Astrocyte (in vitro differentiated cells and primary cell): ENCODE measurements at regions not wholly inside any gene's neighbourhood (a gene's known extent, or its start where the extent isn't known, plus 50 kb on each side); places are given as distances from the start of the nearest gene placed in this dataset.

ENCODE experiments used
- DNase-seq: peaks from one replicate; pipeline ENCODE4 v3.0.0-alpha.2; 2010; ENCODE audit warnings: low read depth
- FAIRE-seq: peaks from 2 replicates; lab custom pipeline; 2011; peaks lifted over from hg19 to GRCh38; lab: Jason Lieb, UNC
- H2AFZ ChIP-seq: 2 replicates; pipeline ENCODE4 v1.6.0; 2012; ENCODE audit warnings: low read depth, low read length, inconsistent platforms
- H3K27ac ChIP-seq: 2 replicates; pipeline ENCODE4 v1.5.1; 2011; ENCODE audit warnings: low read depth, low read length, inconsistent platforms
- H3K27me3 ChIP-seq: 2 replicates; pipeline ENCODE4 v1.6.0; 2011; ENCODE audit warnings: low read length, inconsistent platforms; ENCODE audit not compliant: insufficient read depth
- H3K36me3 ChIP-seq: 2 replicates; pipeline ENCODE4 v1.5.1; 2011; ENCODE audit warnings: low read length, inconsistent platforms; ENCODE audit not compliant: insufficient read depth
- H3K4me1 ChIP-seq: 2 replicates; pipeline ENCODE4 v1.5.1; 2011; ENCODE audit warnings: low read length, inconsistent platforms; ENCODE audit not compliant: insufficient read depth
- H3K4me2 ChIP-seq: 2 replicates; pipeline ENCODE4 v1.6.0; 2012; ENCODE audit warnings: low read length, inconsistent platforms
- H3K4me3 ChIP-seq: 2 replicates; pipeline ENCODE4 v1.5.1; 2011; ENCODE audit warnings: low read depth, mild to moderate bottlenecking, low read length, inconsistent platforms; ENCODE audit not compliant: insufficient read depth
- H3K79me2 ChIP-seq: 2 replicates; pipeline ENCODE4 v1.6.0; 2012; ENCODE audit warnings: mild to moderate bottlenecking, low read length, inconsistent platforms; ENCODE audit not compliant: insufficient read depth
- H3K9ac ChIP-seq: 2 replicates; pipeline ENCODE4 v1.6.0; 2012; ENCODE audit warnings: mild to moderate bottlenecking, low read length, inconsistent platforms
- H3K9me3 ChIP-seq: 2 replicates; pipeline ENCODE4 v1.5.1; 2012; ENCODE audit warnings: low read depth, mild to moderate bottlenecking, low read length, inconsistent platforms; ENCODE audit not compliant: insufficient read depth
- H4K20me1 ChIP-seq: 2 replicates; pipeline ENCODE4 v1.6.0; 2012; ENCODE audit warnings: low read length, inconsistent platforms; ENCODE audit not compliant: insufficient read depth
- H3K27ac Mint-ChIP-seq: one replicate; pipeline ENCODE4 v1.8.0; 2021; ENCODE audit warnings: mild to moderate bottlenecking, mixed read lengths; ENCODE audit not compliant: unreplicated experiment
- H3K27me3 Mint-ChIP-seq: one replicate; pipeline ENCODE4 v1.8.0; 2021; ENCODE audit warnings: low read depth, mixed read lengths; ENCODE audit not compliant: unreplicated experiment
- H3K36me3 Mint-ChIP-seq: one replicate; pipeline ENCODE4 v1.8.0; 2021; ENCODE audit warnings: low read depth, mixed read lengths; ENCODE audit not compliant: unreplicated experiment
- H3K4me1 Mint-ChIP-seq: one replicate; pipeline ENCODE4 v1.8.0; 2021; ENCODE audit warnings: low read depth, mixed read lengths; ENCODE audit not compliant: unreplicated experiment
- H3K4me3 Mint-ChIP-seq: one replicate; pipeline ENCODE4 v1.8.0; 2021; ENCODE audit warnings: mild to moderate bottlenecking, moderate library complexity, mixed read lengths; ENCODE audit not compliant: unreplicated experiment
- H3K9me3 Mint-ChIP-seq: one replicate; pipeline ENCODE4 v1.8.0; 2021; ENCODE audit warnings: mild to moderate bottlenecking, mixed read lengths; ENCODE audit not compliant: unreplicated experiment
- CTCF ChIP-seq: IDR thresholded peaks from 2 replicates; pipeline ENCODE4 v1.5.1; 2011; ENCODE audit warnings: low read depth, mild to moderate bottlenecking, inconsistent platforms, low read length, moderate library complexity; ENCODE audit not compliant: insufficient read depth
- EZH2 ChIP-seq: IDR thresholded peaks from 2 replicates; pipeline ENCODE4 v1.6.1; 2012; ENCODE audit warnings: mild to moderate bottlenecking, low read length, inconsistent platforms; ENCODE audit not compliant: insufficient read depth

GRCh38 chrX:1821846-1822245, 207.0 kb downstream of the ASMT start:
- Histone ChIP-seq H3K27ac (no peak overlapping the region), H3K9me3 (no peaks in the 10 kb centered on the region), H2AFZ (no peak overlapping the region), H4K20me1 (no peaks in the 10 kb centered on the region), H3K4me2 (no peak overlapping the region), H3K27me3 (no peaks in the 10 kb centered on the region), H3K4me1 (no peaks in the 10 kb centered on the region), H3K79me2 (no peaks in the 10 kb centered on the region), H3K9ac (no peak overlapping the region), H3K4me3 (no peak overlapping the region), H3K36me3 (no peaks in the 10 kb centered on the region)
- Mint-ChIP-seq H3K4me3 (no peak overlapping the region), H3K27me3 (peaks cover 10% of the 10 kb centered on the region), H3K9me3 (peaks cover 13% of the 10 kb centered on the region), H3K4me1 (no peaks in the 10 kb centered on the region), H3K27ac (no peak overlapping the region), H3K36me3 (peaks cover 3% of the 10 kb centered on the region)
- FAIRE-seq (no peak), DNase-seq (no peak)
- no peak for TF ChIP-seq CTCF
- no peak for TF ChIP-seq EZH2

- H3K79me2 ChIP-seq: no peaks in the 10 kb centered on the region
- Mint-ChIP-seq H3K27me3 (peaks cover 10% of the 10 kb centered on the region), H3K36me3 (peaks cover 3% of the 10 kb centered on the region), H3K9me3 (peaks cover 16% of the 10 kb centered on the region), H3K4me3 (peak overlapping the region; percentile 3), H3K27ac (no peak overlapping the region), H3K4me1 (no peaks in the 10 kb centered on the region)
- H3K4me3 ChIP-seq: no peak overlapping the region
- no peaks in the 10 kb centered on the region for H3K9me3 ChIP-seq
- no peaks in the 10 kb centered on the region for H4K20me1 ChIP-seq
- H3K4me2 ChIP-seq: no peak overlapping the region
- no peak overlapping the region for H3K27ac ChIP-seq
- TF ChIP-seq CTCF: no peak
- TF ChIP-seq EZH2: no peak
- H3K4me1 ChIP-seq: no peaks in the 10 kb centered on the region
- H3K36me3 ChIP-seq: no peaks in the 10 kb centered on the region
- no peak for FAIRE-seq
- no peak overlapping the region for H3K9ac ChIP-seq
- no peak for DNase-seq
- no peak overlapping the region for H2AFZ ChIP-seq
- H3K27me3 ChIP-seq: no peaks in the 10 kb centered on the region
Observed at GRCh38 chrX:1824855-1825254, 210.0 kb downstream of the ASMT start.

GRCh38 chrX:1833656-1834360, 218.9 kb downstream of the ASMT start:
- Histone ChIP-seq H2AFZ (no peak overlapping the region), H3K9ac (no peak overlapping the region), H3K4me2 (no peak overlapping the region), H3K27me3 (no peaks in the 10 kb centered on the region), H3K36me3 (no peaks in the 10 kb centered on the region), H3K9me3 (no peaks in the 10 kb centered on the region), H3K79me2 (no peaks in the 10 kb centered on the region), H4K20me1 (no peaks in the 10 kb centered on the region), H3K27ac (no peak overlapping the region), H3K4me3 (no peak overlapping the region), H3K4me1 (no peaks in the 10 kb centered on the region)
- TF ChIP-seq EZH2 (no peak), CTCF (no peak)
- Mint-ChIP-seq H3K36me3 (no peaks in the 10 kb centered on the region), H3K9me3 (no peaks in the 10 kb centered on the region), H3K4me1 (no peaks in the 10 kb centered on the region), H3K27ac (no peak overlapping the region), H3K27me3 (no peaks in the 10 kb centered on the region), H3K4me3 (no peak overlapping the region)
- FAIRE-seq (no peak), DNase-seq (no peak)
